ENCODE measurements at regions not wholly inside any gene's neighbourhood (a gene's known extent, or its start where the extent isn't known, plus 50 kb on each side); places are given as distances from the start of the nearest gene placed in this dataset.
A peak's percentile ranks its signal among the peaks of the same experiment; 100 is the strongest.
"Not testable (repeated sequence)": the region's sequence is repeated elsewhere in the genome, so short reads cannot be mapped to it uniquely, and the experiment has no call there.

- WGBS, 4 donors = 47 to 69% (median 60%) methylated on average over 3 to 5 of the region's 5 CpGs
- not testable (repeated sequence) for H3K4me3 ChIP-seq, H3K9me3 ChIP-seq, ATAC-seq, H3K36me3 ChIP-seq, DNase-seq, H3K27ac ChIP-seq, H3K27me3 ChIP-seq, H3K4me1 ChIP-seq
- intact Hi-C loops (cut with DNase I) = loop anchor here in 3 of 10 donors (5.0 kb wide), 2 partner anchors 158 to 163 kb away; partner anchors contain the start of genes TTC19 (in 2 of the 3) and ZSWIM7 (in 2 of the 3)
Measured at GRCh38 chr17:15833890-15834289, 101.8 kb downstream of the TBC1D26 start.

DNA sequence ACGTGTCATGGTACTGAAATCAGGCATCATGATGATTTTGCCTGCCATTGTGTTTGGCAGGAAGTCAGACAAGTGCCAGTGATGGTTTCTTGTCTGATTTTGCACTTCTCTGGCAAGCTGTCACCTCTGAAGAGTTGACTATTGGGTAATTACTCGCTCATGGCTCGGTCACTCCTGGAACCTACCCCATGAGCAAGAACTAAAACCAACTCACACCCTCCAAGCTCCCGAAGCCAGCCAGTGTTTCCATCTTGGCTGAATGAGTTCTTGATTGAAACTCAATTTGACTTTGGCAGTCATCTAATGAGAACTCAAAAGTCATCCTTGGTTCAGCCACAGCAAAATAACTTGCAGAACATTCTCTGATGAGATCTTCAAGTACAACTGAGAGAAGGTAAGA is 103.4 kb downstream of the TBC1D26 start:
- H3K4me3 ChIP-seq; H3K4me1 ChIP-seq; ATAC-seq; H3K36me3 ChIP-seq; H3K27me3 ChIP-seq; H3K27ac ChIP-seq; intact Hi-C loops (cut with DNase I); H3K9me3 ChIP-seq; DNase-seq: not testable (repeated sequence)
- 77 to 89% (median 85%) methylated on average over 1 to 4 of the region's 4 CpGs for WGBS, 4 donors

DNA sequence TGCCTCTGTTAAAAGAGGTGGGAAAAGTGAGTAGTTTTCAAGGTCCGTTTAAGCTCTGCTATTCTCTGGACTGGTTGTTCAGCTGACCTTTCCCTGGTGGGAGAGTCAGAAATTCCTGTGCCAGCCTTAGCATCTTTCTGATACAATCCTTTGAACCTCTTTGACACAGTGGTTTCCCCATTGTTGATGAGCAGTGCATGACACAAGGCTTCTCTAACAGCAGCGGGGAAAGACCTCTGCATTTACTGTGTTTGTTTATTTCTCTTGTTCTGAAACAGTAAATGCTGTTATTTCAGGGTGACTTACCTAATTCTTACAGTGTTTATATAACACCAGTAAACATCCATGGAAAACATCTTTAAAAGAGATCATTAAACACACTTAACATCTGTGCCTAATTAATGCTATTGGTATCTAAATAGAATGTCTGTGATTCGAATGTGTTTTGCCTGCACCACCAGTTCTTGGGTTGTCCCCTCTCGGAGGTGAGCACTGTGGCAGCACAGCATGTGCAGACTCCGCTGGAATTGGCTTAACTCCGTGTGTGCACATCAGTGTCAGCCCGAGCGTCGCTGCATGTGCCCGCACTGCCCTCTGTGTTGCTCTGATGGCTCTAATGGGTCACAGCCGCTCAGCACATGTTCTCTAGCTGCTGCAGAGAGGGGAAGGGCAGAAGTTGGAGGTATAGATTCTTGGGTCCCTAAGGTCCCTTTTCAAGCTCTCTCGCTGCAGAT is 104.3 kb downstream of the TBC1D26 start:
- H3K27ac ChIP-seq; H3K4me3 ChIP-seq; ATAC-seq; H3K36me3 ChIP-seq; H3K9me3 ChIP-seq; DNase-seq; intact Hi-C loops (cut with DNase I); H3K27me3 ChIP-seq; H3K4me1 ChIP-seq: not testable (repeated sequence)
- 82 to 94% (median 92%) methylated on average over 5 to 9 of the region's 12 CpGs for WGBS, 4 donors

GRCh38 chr17:15836991-15837390 is 104.9 kb downstream of the TBC1D26 start:
- H3K4me3 ChIP-seq; DNase-seq; H3K27ac ChIP-seq; H3K9me3 ChIP-seq; ATAC-seq; H3K27me3 ChIP-seq; H3K36me3 ChIP-seq; H3K4me1 ChIP-seq; intact Hi-C loops (cut with DNase I): not testable (repeated sequence)
- 90 to 95% (median 94%) methylated on average over 5 of the region's 5 CpGs for WGBS, 4 donors

DNA sequence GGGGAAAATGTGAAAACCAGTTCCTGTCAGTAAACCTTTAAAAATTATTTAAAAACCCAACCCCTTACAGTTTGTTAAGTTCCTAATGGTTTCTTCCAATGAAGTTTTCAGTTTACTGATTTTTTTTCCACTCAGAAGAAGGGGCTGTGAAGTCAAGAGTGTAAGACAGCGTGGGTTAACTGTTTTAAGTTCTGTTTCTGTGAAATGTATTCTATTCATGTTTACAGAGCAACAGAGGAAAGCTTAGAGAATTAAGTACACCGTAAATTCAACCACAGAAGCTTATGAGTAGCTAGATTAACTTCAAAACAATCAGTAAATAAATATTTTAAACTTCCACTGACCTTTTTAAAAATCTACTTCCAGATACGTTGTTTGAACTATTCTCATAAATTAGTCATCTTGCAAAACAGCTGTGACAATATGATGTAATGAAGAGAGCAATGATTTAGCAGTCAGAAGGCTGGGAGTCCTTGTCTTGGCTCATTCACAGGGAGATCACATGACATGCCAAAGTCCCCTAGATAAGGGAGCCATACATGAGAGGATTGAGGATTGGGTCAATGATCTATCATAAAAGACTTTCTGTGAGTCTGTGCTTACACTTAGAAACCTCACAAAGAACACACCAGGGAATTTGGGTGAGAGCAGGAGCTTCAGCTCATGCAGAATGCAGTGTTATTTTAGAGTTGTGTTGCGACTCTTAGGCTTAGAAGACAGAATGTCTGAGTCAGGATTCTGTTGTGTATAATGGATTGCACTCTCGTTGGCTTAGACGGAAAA is 97.3 kb upstream of the ADORA2B start:
- DNase-seq; H3K36me3 ChIP-seq; H3K4me3 ChIP-seq; intact Hi-C loops (cut with DNase I); H3K27me3 ChIP-seq; H3K4me1 ChIP-seq; H3K9me3 ChIP-seq: not testable (repeated sequence)
- WGBS, 4 donors = 42 to 67% (median 57%) methylated on average over 5 to 6 of the region's 6 CpGs
- H3K27ac ChIP-seq = peak overlapping the region in 8 of 12 donors; percentile 31 to 73 (median 46)
- peak; percentile 73 to 93 (median 82) for ATAC-seq

DNA sequence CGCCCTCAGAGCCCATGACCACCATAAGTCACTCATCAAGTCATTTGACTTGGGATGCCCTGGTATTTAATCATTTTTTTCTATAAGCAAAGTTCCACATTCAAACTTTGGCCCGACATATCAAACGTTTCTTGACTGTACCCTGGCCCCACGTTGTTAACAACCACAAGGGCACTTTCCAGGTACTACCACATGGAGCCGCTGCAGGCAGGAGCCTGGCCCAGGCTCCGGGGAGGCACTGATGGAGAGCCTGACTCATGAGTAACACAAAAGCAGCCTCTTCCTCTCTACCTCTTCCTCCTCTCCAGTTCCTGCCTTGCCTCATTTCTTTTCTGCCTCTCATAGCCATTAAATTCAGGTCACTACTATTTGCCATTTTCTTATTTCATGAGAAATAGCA is 95.9 kb upstream of the ADORA2B start:
- H3K9me3 ChIP-seq; H3K4me1 ChIP-seq; H3K27ac ChIP-seq; H3K36me3 ChIP-seq; intact Hi-C loops (cut with DNase I); H3K4me3 ChIP-seq; H3K27me3 ChIP-seq: not testable (repeated sequence)
- 25 to 42% (median 35%) methylated on average over 5 to 6 of the region's 6 CpGs for WGBS, 4 donors
- ATAC-seq = peak in 3 of 4 donors; percentile 67 to 88 (median 78)
- peak in 9 of 12 donors; percentile 6 to 42 (median 29) for TF ChIP-seq CTCF (IDR thresholded peaks at IDR 0.05)
- DNase-seq = peak; percentile 23 to 74 (median 43)

GRCh38 chr17:15850071-15850470 is 94.9 kb upstream of the ADORA2B start:
- H3K36me3 ChIP-seq; H3K4me3 ChIP-seq; H3K27me3 ChIP-seq; H3K9me3 ChIP-seq; ATAC-seq; DNase-seq; intact Hi-C loops (cut with DNase I); H3K27ac ChIP-seq; H3K4me1 ChIP-seq: not testable (repeated sequence)
- WGBS, 4 donors = 64 to 82% (median 68%) methylated on average over 2 of the region's 2 CpGs

DNA sequence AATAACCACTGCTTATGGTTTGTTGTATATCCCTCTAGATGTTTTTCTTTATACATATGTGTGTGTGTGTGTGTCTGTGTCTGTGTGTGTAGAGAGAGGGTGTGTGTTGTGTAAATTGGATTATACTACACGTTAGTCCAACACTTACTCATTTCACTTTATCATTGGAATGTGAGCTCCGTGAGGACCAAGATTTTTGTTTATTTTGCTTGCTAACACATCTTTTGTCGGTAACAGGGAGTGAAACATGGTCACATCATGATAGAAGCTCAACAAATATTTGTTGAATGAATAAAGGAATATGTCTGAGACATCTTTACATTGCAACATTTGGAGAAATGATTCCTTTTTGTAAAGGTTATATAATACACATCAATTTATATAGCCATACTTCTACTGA is 94.2 kb upstream of the ADORA2B start:
- H3K4me3 ChIP-seq; H3K4me1 ChIP-seq; DNase-seq; H3K9me3 ChIP-seq; H3K27ac ChIP-seq; H3K27me3 ChIP-seq; ATAC-seq; H3K36me3 ChIP-seq; intact Hi-C loops (cut with DNase I): not testable (repeated sequence)
- WGBS, 4 donors = 74 to 85% (median 80%) methylated on average over 3 of the region's 3 CpGs

DNA sequence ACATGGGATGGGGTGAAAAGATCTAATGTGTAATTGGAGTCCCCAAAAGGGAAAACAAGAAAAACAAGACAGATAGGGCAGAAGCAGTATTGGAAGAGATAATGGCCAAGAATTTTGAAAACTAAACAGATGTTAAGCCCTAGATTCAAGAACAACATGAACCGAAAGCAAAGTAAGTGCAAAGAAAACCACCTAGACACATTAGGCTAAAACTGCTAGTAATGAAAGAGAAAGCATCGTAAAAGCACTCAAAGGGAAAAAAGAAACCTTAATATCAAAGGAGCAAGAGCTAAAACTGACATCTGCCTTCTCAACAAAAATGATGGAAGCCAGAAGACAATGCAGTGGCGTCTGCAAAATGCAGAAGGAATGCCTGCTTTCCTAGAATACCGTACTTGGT is 92.1 kb upstream of the ADORA2B start:
- ATAC-seq; H3K27me3 ChIP-seq; intact Hi-C loops (cut with DNase I); H3K4me1 ChIP-seq; H3K36me3 ChIP-seq; H3K27ac ChIP-seq; H3K4me3 ChIP-seq; H3K9me3 ChIP-seq; DNase-seq: not testable (repeated sequence)
- 86% methylated on average over 1 of the region's 4 CpGs; no CpG with 5 or more reads in 3 of the 4 donors for WGBS, 4 donors

DNA sequence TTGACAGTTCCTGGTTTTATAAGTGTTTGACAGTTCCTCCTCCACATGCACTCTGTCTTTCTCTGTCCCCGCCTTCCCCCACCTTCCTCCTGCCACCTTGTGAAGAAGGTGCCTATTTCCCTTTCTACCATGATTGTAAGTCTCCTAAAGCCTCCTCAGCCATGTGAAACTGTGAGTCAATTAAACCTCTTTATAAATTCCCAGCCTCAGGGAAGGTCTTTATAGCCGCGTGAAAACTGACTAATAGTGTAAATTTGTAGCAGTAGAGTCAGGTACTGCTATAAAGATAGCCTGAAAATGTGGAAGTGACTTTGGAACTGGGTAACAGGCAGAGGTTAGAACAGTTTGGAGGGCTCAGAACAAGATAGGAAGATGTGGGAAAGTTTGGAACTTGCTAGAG is 88.7 kb upstream of the ADORA2B start:
- 80 to 100% (median 82%) methylated on average over 1 to 2 of the region's 3 CpGs for WGBS, 4 donors

More for the DNA sequence above, 88.7 kb upstream of the ADORA2B start:
- ATAC-seq; H3K27me3 ChIP-seq; H3K4me1 ChIP-seq; H3K9me3 ChIP-seq; H3K4me3 ChIP-seq; H3K36me3 ChIP-seq; intact Hi-C loops (cut with DNase I); DNase-seq; H3K27ac ChIP-seq: not testable (repeated sequence)

Measured in heart left ventricle (tissue), 16 donors.